GM12878 (cell line): ENCODE measurements at regions not wholly inside any gene's neighbourhood (a gene's known extent, or its start where the extent isn't known, plus 50 kb on each side); places are given as distances from the start of the nearest gene placed in this dataset.

ENCODE experiments used
- ATAC-seq: fragments of 200-7000 bp; cut with Tn5 transposase; 3 replicates; pipeline ENCODE4 v1.9.1; 2020; ENCODE audit warnings: mild to moderate bottlenecking, moderate library complexity
- BruUV-seq: library from RNA; stranded (reverse); fragments of 400-500 nt; replicated peaks from 2 replicates; lab custom pipeline; 2021; lab: Mats Ljungman, UMichigan
- CTCF ChIA-PET: fragments of 300-600 bp; sonication (Branson Sonifier 250); formaldehyde crosslinking; extraction: SDS; loops from one replicate; lab custom pipeline; 2021; ENCODE audit warnings: inconsistent platforms; lab: Yijun Ruan, JAX
- POLR2A ChIA-PET: fragments of 350-600 bp; formaldehyde crosslinking; extraction: SDS; loops from one replicate; lab custom pipeline; 2021; ENCODE audit warnings: inconsistent platforms; lab: Charles Lee
- RAD21 ChIA-PET: fragments of 300-600 bp; sonication (Branson Sonifier 250); formaldehyde crosslinking; loops from one replicate; lab custom pipeline; 2023; ENCODE audit warnings: antibody characterized with exemption; ENCODE audit not compliant: unreplicated experiment; lab: Charles Lee
- SMC1A ChIA-PET: fragments of 300-600 bp; sonication (Branson Sonifier 250); formaldehyde crosslinking; loops from one replicate; lab custom pipeline; 2023; ENCODE audit not compliant: unreplicated experiment, uncharacterized antibody; lab: Charles Lee
- DNase-seq: peaks from one replicate; pipeline ENCODE4 v3.0.0-alpha.2; 2011; ENCODE audit warnings: low read depth, low spot score
- FAIRE-seq: peaks from 3 replicates; lab custom pipeline; 2011; peaks lifted over from hg19 to GRCh38; lab: Jason Lieb, UNC
- H2AFZ ChIP-seq: 2 replicates; pipeline ENCODE4 v1.6.0; 2011; ENCODE audit warnings: low read depth, low read length, control low read depth; ENCODE audit not compliant: control insufficient read depth
- H3K27ac ChIP-seq: 2 replicates; pipeline ENCODE4 v1.5.1; 2011; ENCODE audit warnings: control low read depth; ENCODE audit not compliant: control insufficient read depth, insufficient read depth
- H3K27me3 ChIP-seq, 2 experiments: replicated peaks in 1 of 2; 2 replicates each; pipeline versions ENCODE4 v1.6.0 to v1.6.1; 2011; ENCODE audit warnings: low read length in 1 of 2; ENCODE audit not compliant: control insufficient read depth in 2 of 2, insufficient read depth in 2 of 2
- H3K36me3 ChIP-seq, 2 experiments: 2 replicates each; pipeline ENCODE4 v1.5.1; 2011; ENCODE audit warnings: low read length in 1 of 2; ENCODE audit not compliant: control insufficient read depth in 2 of 2, insufficient read depth in 2 of 2
- H3K4me1 ChIP-seq: 2 replicates; pipeline ENCODE4 v1.6.1; 2011; ENCODE audit warnings: mild to moderate bottlenecking, low read length, moderate library complexity, mixed read lengths; ENCODE audit not compliant: control insufficient read depth, insufficient read depth
- H3K4me2 ChIP-seq: 2 replicates; pipeline ENCODE4 v1.6.0; 2011; ENCODE audit warnings: control low read depth; ENCODE audit not compliant: control insufficient read depth, insufficient read depth
- H3K4me3 ChIP-seq: fragments of 200-600 bp; sonication (generic); 2 replicates; pipeline ENCODE4 v1.5.1; 2016
- H3K79me2 ChIP-seq: 2 replicates; pipeline ENCODE4 v1.6.0; 2011; ENCODE audit warnings: low read length; ENCODE audit not compliant: control insufficient read depth, insufficient read depth
- H3K9ac ChIP-seq: 2 replicates; pipeline ENCODE4 v1.8.0; 2011; ENCODE audit warnings: low read length, control low read depth, mixed read lengths; ENCODE audit not compliant: control insufficient read depth, insufficient read depth
- H3K9me3 ChIP-seq: replicated peaks from 3 replicates; pipeline ENCODE4 v1.5.1; 2011; ENCODE audit warnings: mild to moderate bottlenecking, low read length; ENCODE audit not compliant: control insufficient read depth, insufficient read depth
- H4K20me1 ChIP-seq: 2 replicates; pipeline ENCODE4 v1.6.0; 2011; ENCODE audit not compliant: control insufficient read depth, insufficient read depth
- BMI1 ChIP-seq: fragments of 450-650 bp; IDR thresholded peaks from 2 replicates; pipeline ENCODE4 v1.6.1; 2016; ENCODE audit warnings: mild to moderate bottlenecking, moderate library complexity, borderline replicate concordance
- CBX5 ChIP-seq: sonication (generic); IDR thresholded peaks from 2 replicates; pipeline ENCODE4 v1.6.1; 2016; ENCODE audit warnings: low read depth, moderate library complexity, mild to moderate bottlenecking, inconsistent platforms
- CTCF ChIP-seq, 3 experiments: IDR thresholded peaks in 2 of 3; conservative IDR thresholded peaks in 1 of 3; 2 replicates each; pipeline ENCODE4 v1.5.1; 2011; ENCODE audit warnings: low read depth in 3 of 3, low read length in 3 of 3, mild to moderate bottlenecking in 3 of 3, control low read depth in 2 of 3, moderate library complexity in 2 of 3, inconsistent platforms in 1 of 3, mixed read lengths in 1 of 3; ENCODE audit not compliant: control insufficient read depth in 2 of 3, insufficient read depth in 1 of 3; ENCODE audit errors: extremely low read depth in 1 of 3
- E2F4 ChIP-seq: IDR thresholded peaks from 2 replicates; pipeline ENCODE4 v1.6.1; 2012; ENCODE audit warnings: low read depth, low read length, improper control_type of control experiment
- ETV6 ChIP-seq, 2 experiments: fragments of 450-650 bp in 1 of 2; IDR thresholded peaks in 1 of 2; conservative IDR thresholded peaks in 1 of 2; 2 replicates each; pipeline ENCODE4 v1.6.1; 2014; ENCODE audit warnings: antibody characterized with exemption in 1 of 2, borderline replicate concordance in 1 of 2, low read depth in 1 of 2, mild to moderate bottlenecking in 1 of 2, moderate library complexity in 1 of 2
- EZH2 ChIP-seq: IDR thresholded peaks from 2 replicates; pipeline ENCODE4 v1.6.1; 2012; ENCODE audit warnings: low read depth, mild to moderate bottlenecking, control low read depth, inconsistent platforms, low read length, borderline replicate concordance; ENCODE audit not compliant: control insufficient read depth
- FOXK2 ChIP-seq: fragments of 450-650 bp; IDR thresholded peaks from 2 replicates; pipeline ENCODE4 v1.6.1; 2017; ENCODE audit warnings: mild to moderate bottlenecking, moderate library complexity
- HDAC2 ChIP-seq: fragments of 200-600 bp; sonication (generic); IDR thresholded peaks from 2 replicates; pipeline ENCODE4 v1.6.1; 2017
- JUNB ChIP-seq: IDR thresholded peaks from 2 replicates; pipeline ENCODE4 v1.6.1; 2016; ENCODE audit warnings: antibody characterized with exemption, mild to moderate bottlenecking
- KAT2A ChIP-seq: conservative IDR thresholded peaks from 2 replicates; pipeline ENCODE4 v1.6.1; 2011; ENCODE audit warnings: low read depth, low read length; ENCODE audit not compliant: control insufficient read depth
- NFXL1 ChIP-seq: fragments of 450-650 bp; IDR thresholded peaks from 2 replicates; pipeline ENCODE4 v1.6.1; 2017; ENCODE audit warnings: antibody characterized with exemption, mild to moderate bottlenecking, borderline replicate concordance
- NFYB ChIP-seq: IDR thresholded peaks from 2 replicates; pipeline ENCODE4 v1.6.1; 2011; ENCODE audit warnings: low read depth, mild to moderate bottlenecking, low read length, improper control_type of control experiment, moderate library complexity; ENCODE audit not compliant: insufficient read depth
- NRF1 ChIP-seq: conservative IDR thresholded peaks from 2 replicates; pipeline ENCODE4 v1.6.1; 2011; ENCODE audit warnings: mild to moderate bottlenecking, low read depth, low read length, improper control_type of control experiment
- PAX8 ChIP-seq: fragments of 450-650 bp; IDR thresholded peaks from 2 replicates; pipeline ENCODE4 v1.6.1; 2017; ENCODE audit warnings: mild to moderate bottlenecking, moderate library complexity
- REST ChIP-seq: IDR thresholded peaks from 2 replicates; pipeline ENCODE4 v1.6.1; 2012; ENCODE audit warnings: mild to moderate bottlenecking, low read depth, low read length
- SPI1 ChIP-seq: IDR thresholded peaks from 2 replicates; pipeline ENCODE4 v1.6.1; 2011; ENCODE audit warnings: low read depth, mild to moderate bottlenecking, low read length, moderate library complexity, borderline replicate concordance; ENCODE audit not compliant: insufficient read depth
- SUZ12 ChIP-seq: fragments of 200-600 bp; sonication (generic); IDR thresholded peaks from one replicate; pipeline ENCODE4 v1.6.1; 2018; ENCODE audit warnings: antibody characterized with exemption, mild to moderate bottlenecking; ENCODE audit not compliant: unreplicated experiment
- ZNF217 ChIP-seq: fragments of 450-650 bp; IDR thresholded peaks from 2 replicates; pipeline ENCODE4 v1.6.1; 2017; ENCODE audit warnings: antibody characterized with exemption, mild to moderate bottlenecking
- WGBS: methylation state at CpG from one replicate; pipeline ENCODE4 v1.1.6; 2016; ENCODE audit warnings: low lambda C conversion rate; ENCODE audit not compliant: insufficient replicate concordance, insufficient coverage; ENCODE audit errors: missing lambda C conversion rate; 5-methylcytosine and 5-hydroxymethylcytosine counted together
- in situ Hi-C: fragments of 300-500 bp; cut with MboI; formaldehyde crosslinking; loops from 9 replicates; pipeline ENCODE4 v1.14.3; 2018; ENCODE audit warnings: mixed read lengths
- intact Hi-C: fragments of 100-400 bp; cut with micrococcal nuclease; formaldehyde crosslinking; loops from one replicate; pipeline ENCODE4 v1.14.2; 2022; ENCODE audit not compliant: unreplicated experiment

- 92% methylated on average over 1 of the region's 1 CpG for WGBS
- H4K20me1 ChIP-seq: no peaks in the 10 kb centered on the region
- ChIA-PET RAD21 (no interaction called here), POLR2A (no interaction called here), SMC1A (no interaction called here), CTCF (no interaction called here)
- no peak overlapping the region for H3K27ac ChIP-seq
- H3K79me2 ChIP-seq: no peaks in the 10 kb centered on the region
- no peak for DNase-seq
- no peak for FAIRE-seq
- no peaks in the 10 kb centered on the region for H3K9me3 ChIP-seq
- BruUV-seq: no TSS peak
- in situ Hi-C loops (no loop called here), intact Hi-C loops (no loop called here)
- H3K4me2 ChIP-seq: no peak overlapping the region
- ATAC-seq: peak; percentile 46; the same call in 1 of the 3 replicates
- no peaks in the 10 kb centered on the region for H3K4me1 ChIP-seq
- no peak overlapping the region for H3K4me3 ChIP-seq
- H3K27me3 ChIP-seq: no peaks in the 10 kb centered on the region
- no peak overlapping the region for H2AFZ ChIP-seq
- no peaks in the 10 kb centered on the region for H3K36me3 ChIP-seq
- H3K9ac ChIP-seq: no peak overlapping the region
- no peak for TF ChIP-seq ZNF217
- no peak for TF ChIP-seq EZH2
- TF ChIP-seq SUZ12: no peak
- no peak for TF ChIP-seq ETV6 (conservative IDR thresholded peaks at IDR 0.05 in 1 of 2, IDR thresholded peaks at IDR 0.05 in 1 of 2; ENCODE audit: borderline replicate concordance in 1 of 2, low read depth in 1 of 2)
- no peak for TF ChIP-seq NRF1
- TF ChIP-seq NFYB: no peak
- TF ChIP-seq E2F4: no peak
- no peak for TF ChIP-seq JUNB
- no peak for TF ChIP-seq KAT2A
- TF ChIP-seq BMI1: no peak
- TF ChIP-seq HDAC2: no peak
- TF ChIP-seq CBX5: no peak
- no peak for TF ChIP-seq REST
- no peak for TF ChIP-seq CTCF (IDR thresholded peaks at IDR 0.05 in 2 of 3, conservative IDR thresholded peaks at IDR 0.05 in 1 of 3; ENCODE audit: control insufficient read depth in 2 of 3, extremely low read depth in 1 of 3, insufficient read depth in 1 of 3, low read depth in 3 of 3, low read length in 3 of 3)
- no peak for TF ChIP-seq SPI1
- TF ChIP-seq NFXL1: no peak
- no peak for TF ChIP-seq PAX8
- no peak for TF ChIP-seq FOXK2
Observed at GRCh38 chr6:93684339-93684738, 265.0 kb upstream of the EPHA7 start.
